ENCODE measurements at regions not wholly inside any gene's neighbourhood (a gene's known extent, or its start where the extent isn't known, plus 50 kb on each side); places are given as distances from the start of the nearest gene placed in this dataset.

DNA sequence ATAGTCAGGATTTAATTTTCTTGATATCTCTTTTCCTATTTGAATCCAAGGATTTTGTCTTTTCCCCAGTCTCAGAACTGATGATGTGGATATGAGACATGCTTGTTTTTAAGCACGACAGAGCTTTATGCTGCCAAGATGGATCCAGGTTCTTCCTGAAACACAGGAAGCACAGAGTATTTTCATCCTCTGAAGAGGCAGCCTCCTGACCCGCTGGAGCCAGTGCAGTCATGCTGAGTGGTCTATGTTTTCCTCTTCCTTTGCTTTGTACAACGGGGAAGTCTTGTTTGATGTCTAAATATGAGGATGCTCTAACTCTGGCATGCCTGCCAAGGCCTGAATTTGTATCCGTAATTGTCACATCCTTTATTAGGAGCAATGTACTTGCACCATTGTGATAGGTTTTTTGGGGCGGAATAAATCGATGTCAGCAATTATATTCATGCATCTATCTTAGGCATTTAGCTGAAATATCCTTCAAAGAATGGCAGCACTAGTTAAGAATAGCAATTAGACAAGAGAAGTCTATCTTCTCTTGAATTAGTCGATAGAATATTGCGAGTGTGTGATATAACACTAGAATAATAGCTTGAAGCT, 407.1 kb upstream of the JAG1 start (continued):
- no peak for TF ChIP-seq NRF1 (IDR thresholded peaks at IDR 0.05; ENCODE audit: low read depth, low read length)
- TF ChIP-seq KDM1A (IDR thresholded peaks at IDR 0.05; ENCODE audit: borderline replicate concordance, low read length), result no peak

All from H1 (cell line).